ENCODE measurements at regions not wholly inside any gene's neighbourhood (a gene's known extent, or its start where the extent isn't known, plus 50 kb on each side); places are given as distances from the start of the nearest gene placed in this dataset.

DNA sequence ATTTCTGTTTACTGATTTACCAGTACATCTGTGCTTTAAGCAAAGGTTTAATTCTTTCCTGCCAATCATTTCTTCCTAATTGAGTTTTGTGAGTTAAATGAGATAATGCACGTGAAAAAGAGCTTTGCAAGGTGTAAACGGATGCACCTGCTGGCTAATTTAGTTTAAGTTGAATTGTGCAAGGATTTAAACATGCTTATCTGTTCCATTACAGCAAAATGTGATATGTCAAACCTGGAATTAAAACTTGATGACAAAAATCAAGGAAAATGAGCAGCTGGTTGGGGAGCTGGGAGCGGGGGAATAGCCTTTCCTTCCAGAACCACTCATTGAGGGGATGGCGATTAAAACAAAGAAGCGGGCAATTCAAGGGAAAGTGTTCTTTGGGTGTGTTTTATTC lies 155.0 kb upstream of the CTTNBP2 start:
- Histone ChIP-seq H3K9me3 (no peaks in the 10 kb centered on the region), H3K4me3 (no peak overlapping the region), H3K36me3 (ENCODE audit: low read depth) (no peaks in the 10 kb centered on the region), H3K4me1 (ENCODE audit: low read depth) (no peaks in the 10 kb centered on the region)
- TF ChIP-seq, protein P1, sequence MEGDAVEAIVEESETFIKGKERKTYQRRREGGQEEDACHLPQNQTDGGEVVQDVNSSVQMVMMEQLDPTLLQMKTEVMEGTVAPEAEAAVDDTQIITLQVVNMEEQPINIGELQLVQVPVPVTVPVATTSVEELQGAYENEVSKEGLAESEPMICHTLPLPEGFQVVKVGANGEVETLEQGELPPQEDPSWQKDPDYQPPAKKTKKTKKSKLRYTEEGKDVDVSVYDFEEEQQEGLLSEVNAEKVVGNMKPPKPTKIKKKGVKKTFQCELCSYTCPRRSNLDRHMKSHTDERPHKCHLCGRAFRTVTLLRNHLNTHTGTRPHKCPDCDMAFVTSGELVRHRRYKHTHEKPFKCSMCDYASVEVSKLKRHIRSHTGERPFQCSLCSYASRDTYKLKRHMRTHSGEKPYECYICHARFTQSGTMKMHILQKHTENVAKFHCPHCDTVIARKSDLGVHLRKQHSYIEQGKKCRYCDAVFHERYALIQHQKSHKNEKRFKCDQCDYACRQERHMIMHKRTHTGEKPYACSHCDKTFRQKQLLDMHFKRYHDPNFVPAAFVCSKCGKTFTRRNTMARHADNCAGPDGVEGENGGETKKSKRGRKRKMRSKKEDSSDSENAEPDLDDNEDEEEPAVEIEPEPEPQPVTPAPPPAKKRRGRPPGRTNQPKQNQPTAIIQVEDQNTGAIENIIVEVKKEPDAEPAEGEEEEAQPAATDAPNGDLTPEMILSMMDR (IDR thresholded peaks at IDR 0.05) = no peak
- intact Hi-C loops (cut with DNase I, micrococcal nuclease) = no loop called here
- DNase-seq (no peak), ATAC-seq (no peak)

DNA sequence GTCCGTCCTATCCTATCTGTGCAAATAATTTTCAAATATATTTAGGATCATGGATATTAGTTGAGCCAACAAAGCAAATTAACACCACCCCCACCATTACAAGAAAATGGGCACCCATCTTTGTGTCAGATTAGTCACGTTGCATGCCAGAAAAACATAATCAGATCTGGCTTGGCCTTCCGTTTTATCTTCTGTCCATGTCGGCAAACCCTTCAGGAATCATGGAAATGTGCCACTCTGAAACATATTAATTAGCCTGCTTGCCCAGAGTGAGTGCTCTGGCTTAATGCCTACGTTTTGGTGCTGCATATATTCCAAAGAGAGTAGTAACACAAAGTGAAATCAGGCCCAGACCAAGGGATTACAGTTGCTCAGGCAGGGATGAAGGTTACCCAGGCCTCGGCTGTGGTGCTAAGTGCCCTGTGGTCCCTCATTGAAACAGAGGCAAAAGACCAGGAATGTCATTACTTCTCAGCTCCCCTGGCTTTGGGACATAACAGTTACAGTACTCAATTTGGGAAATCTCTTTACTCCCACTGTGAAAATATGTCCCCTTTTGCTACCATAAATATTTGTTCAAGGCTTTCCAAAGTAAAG lies 154.0 kb upstream of the LSM8 start:
- intact Hi-C loops (cut with DNase I, micrococcal nuclease) = no loop called here
- TF ChIP-seq, protein P1 (IDR thresholded peaks at IDR 0.05) = no peak
- no peak for ATAC-seq

DNA sequence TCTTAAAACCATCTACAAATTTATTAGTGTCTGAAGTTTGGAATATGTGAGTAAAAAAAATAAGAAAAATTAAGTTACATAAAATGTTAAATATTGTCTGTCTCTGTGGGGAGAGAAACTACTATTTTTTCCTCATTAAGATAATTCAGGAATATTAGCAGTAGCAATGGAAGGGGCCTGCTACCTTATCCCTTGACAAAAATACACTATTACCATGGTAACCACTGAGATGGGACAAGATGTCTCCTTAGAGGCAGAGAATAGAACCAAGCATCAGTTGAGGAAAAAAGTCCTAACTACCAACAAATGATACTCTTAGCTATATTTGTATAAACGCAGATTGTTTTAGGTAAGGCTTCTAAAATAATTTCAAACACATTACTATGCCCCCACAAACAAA lies 150.7 kb upstream of the LSM8 start:
- no peaks in the 10 kb centered on the region for H3K4me1 ChIP-seq (ENCODE audit: low read depth)
- ATAC-seq = no peak
- no peaks in the 10 kb centered on the region for H3K9me3 ChIP-seq
- TF ChIP-seq, protein P1 (IDR thresholded peaks at IDR 0.05) = no peak
- H3K36me3 ChIP-seq (ENCODE audit: low read depth) = no peaks in the 10 kb centered on the region
- H3K4me3 ChIP-seq = no peak overlapping the region
- intact Hi-C loops (cut with DNase I, micrococcal nuclease) = no loop called here
- no peak for DNase-seq

More for the DNA sequence above, 154.0 kb upstream of the LSM8 start:
- no peak for DNase-seq
- no peaks in the 10 kb centered on the region for H3K9me3 ChIP-seq
- no peaks in the 10 kb centered on the region for H3K4me1 ChIP-seq (ENCODE audit: low read depth)
- no peaks in the 10 kb centered on the region for H3K36me3 ChIP-seq (ENCODE audit: low read depth)
- no peak overlapping the region for H3K4me3 ChIP-seq

DNA sequence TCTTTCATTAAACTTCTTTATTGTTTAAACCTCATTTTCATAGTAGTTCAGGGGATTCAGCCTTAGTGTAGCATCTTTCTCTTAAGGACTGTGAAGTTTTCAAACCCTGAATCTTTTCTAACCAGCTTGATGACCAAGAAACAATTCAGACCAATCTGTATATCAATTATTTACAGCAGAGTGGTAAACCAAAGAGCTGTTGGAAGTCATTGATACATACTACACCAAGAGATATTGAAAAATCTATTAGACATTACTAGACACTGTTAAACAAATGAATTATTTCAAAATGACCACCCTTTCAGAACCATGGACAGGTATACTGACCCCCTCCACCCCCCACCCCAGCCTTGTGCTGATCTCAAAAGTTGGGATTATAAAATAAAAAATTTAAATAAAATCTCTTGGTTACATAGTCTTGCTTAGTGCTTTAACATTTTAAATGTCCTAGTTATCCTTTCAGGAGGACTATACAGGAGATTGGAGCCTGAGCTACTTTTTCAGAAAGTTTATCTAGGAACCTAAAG lies 143.9 kb upstream of the LSM8 start:
- Histone ChIP-seq H3K9me3 (no peaks in the 10 kb centered on the region), H3K4me1 (ENCODE audit: low read depth) (no peaks in the 10 kb centered on the region), H3K36me3 (ENCODE audit: low read depth) (no peaks in the 10 kb centered on the region), H3K4me3 (no peak overlapping the region)
- TF ChIP-seq, protein P1 (IDR thresholded peaks at IDR 0.05) = no peak
- ATAC-seq = no peak
- no peak for DNase-seq
- intact Hi-C loops (cut with DNase I, micrococcal nuclease) = no loop called here

DNA sequence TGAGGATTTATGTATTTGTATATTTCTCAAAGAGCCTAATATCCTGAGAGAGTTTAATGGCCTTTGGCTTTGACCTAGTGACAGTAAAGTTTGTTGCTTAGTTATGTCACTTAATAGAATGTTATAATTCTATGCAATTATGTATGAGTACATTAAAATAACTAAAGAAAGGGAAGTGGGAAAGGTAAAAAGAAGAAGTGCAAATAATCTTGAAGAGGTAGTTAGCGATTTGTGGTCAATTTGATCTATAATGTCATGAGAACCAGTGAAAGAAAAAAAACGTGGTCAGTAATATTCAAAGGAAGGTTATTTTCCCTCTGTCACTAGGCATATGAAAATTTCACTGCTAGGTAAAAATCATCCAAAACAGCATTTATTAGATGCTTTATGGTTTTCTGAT lies 143.4 kb upstream of the LSM8 start:
- intact Hi-C loops (cut with DNase I, micrococcal nuclease) = no loop called here
- Histone ChIP-seq H3K4me3 (no peak overlapping the region), H3K9me3 (no peaks in the 10 kb centered on the region), H3K4me1 (ENCODE audit: low read depth) (no peaks in the 10 kb centered on the region), H3K36me3 (ENCODE audit: low read depth) (no peaks in the 10 kb centered on the region)
- TF ChIP-seq, protein P1 (IDR thresholded peaks at IDR 0.05) = no peak
- ATAC-seq (no peak), DNase-seq (no peak)
